SK-N-SH (cell line): ENCODE measurements at regions not wholly inside any gene's neighbourhood (a gene's known extent, or its start where the extent isn't known, plus 50 kb on each side); places are given as distances from the start of the nearest gene placed in this dataset.

Source experiments
- CTCF ChIA-PET: fragments of 300-600, 350-600 bp; formaldehyde crosslinking; extraction: SDS; loops from one replicate; lab custom pipeline; 2021; lab: Yijun Ruan, JAX
- POLR2A ChIA-PET: fragments of 350-600 bp; sonication (Branson Sonifier 250); formaldehyde crosslinking; extraction: SDS; loops from one replicate; lab custom pipeline; 2020; ENCODE audit warnings: antibody characterized with exemption, inconsistent platforms; lab: Yijun Ruan, JAX
- DNase-seq: peaks from one replicate; pipeline ENCODE4 v3.0.0; 2012
- H2AFZ ChIP-seq: fragments of 200-600 bp; sonication (generic); 2 replicates; pipeline ENCODE4 v1.8.1; 2016; ENCODE audit warnings: antibody characterized with exemption, mild to moderate bottlenecking, low read depth
- H3F3A ChIP-seq: fragments of 200-600 bp; sonication (generic); replicated peaks from 2 replicates; pipeline ENCODE3; 2016; ENCODE audit warnings: antibody characterized with exemption, mild to moderate bottlenecking; ENCODE audit not compliant: insufficient read depth
- H3K27ac ChIP-seq, 2 experiments: fragments of 200-500 bp in 1 of 2; fragments of 200-600 bp in 1 of 2; sonication (Bioruptor generic) in 1 of 2; sonication (generic), shearing (Covaris generic) in 1 of 2; 2 replicates each; pipeline versions ENCODE4 v1.5.1 to v1.6.1; 2014 to 2016; ENCODE audit warnings: low read depth in 2 of 2, inconsistent platforms in 1 of 2, low read length in 1 of 2, mild to moderate bottlenecking in 1 of 2, mixed read lengths in 1 of 2
- H3K27me3 ChIP-seq: fragments of 200-600 bp; sonication (generic), shearing (Covaris generic); 2 replicates; pipeline ENCODE4 v1.6.1; 2016; ENCODE audit warnings: mixed run types; ENCODE audit not compliant: insufficient read depth
- H3K36me3 ChIP-seq, 2 experiments: fragments of 200-500 bp in 1 of 2; fragments of 200-600 bp in 1 of 2; sonication (Bioruptor generic) in 1 of 2; sonication (generic) in 1 of 2; replicated peaks in 1 of 2; 2 replicates each; pipeline versions ENCODE3 to v1.5.1; 2014 to 2016; ENCODE audit warnings: low read length in 1 of 2, mild to moderate bottlenecking in 1 of 2; ENCODE audit not compliant: insufficient read depth in 2 of 2, control insufficient read depth in 1 of 2
- H3K4me1 ChIP-seq, 2 experiments: fragments of 200-500 bp in 1 of 2; fragments of 200-600 bp in 1 of 2; sonication (Bioruptor generic) in 1 of 2; sonication (generic), shearing (Covaris generic) in 1 of 2; 2 replicates each; pipeline versions ENCODE4 v1.5.1 to v1.6.1; 2014 to 2016; ENCODE audit warnings: low read depth in 1 of 2, low read length in 1 of 2, mixed run types in 1 of 2; ENCODE audit not compliant: insufficient read depth in 2 of 2, control insufficient read depth in 1 of 2
- H3K4me2 ChIP-seq: fragments of 200-600 bp; sonication (generic), shearing (Covaris generic); 2 replicates; pipeline ENCODE4 v1.6.1; 2017; ENCODE audit warnings: mixed run types
- H3K4me3 ChIP-seq, 2 experiments: fragments of 200-500 bp in 1 of 2; fragments of 200-600 bp in 1 of 2; sonication (Bioruptor generic) in 1 of 2; sonication (generic), shearing (Covaris generic) in 1 of 2; 2 replicates each; pipeline versions ENCODE4 v1.5.1 to v1.8.1; 2014 to 2016; ENCODE audit warnings: low read depth in 2 of 2, inconsistent platforms in 1 of 2, low read length in 1 of 2, mild to moderate bottlenecking in 1 of 2, mixed read lengths in 1 of 2, moderate library complexity in 1 of 2
- H3K79me2 ChIP-seq: fragments of 200-600 bp; sonication (generic); 2 replicates; pipeline ENCODE4 v1.8.1; 2017; ENCODE audit warnings: mild to moderate bottlenecking; ENCODE audit not compliant: insufficient read depth
- H3K9ac ChIP-seq: fragments of 200-600 bp; sonication (generic); 2 replicates; pipeline ENCODE4 v1.6.1; 2017; ENCODE audit warnings: mixed run types
- H3K9me2 ChIP-seq: fragments of 200-600 bp; sonication (generic); 2 replicates; pipeline ENCODE4 v1.6.1; 2017; ENCODE audit warnings: mixed run types
- H3K9me3 ChIP-seq: fragments of 200-600 bp; sonication (generic); 2 replicates; pipeline ENCODE4 v1.6.1; 2017; ENCODE audit warnings: mixed run types, mild to moderate bottlenecking, moderate library complexity
- H4K20me1 ChIP-seq: fragments of 200-600 bp; sonication (generic); 2 replicates; pipeline ENCODE4 v1.6.1; 2017; ENCODE audit warnings: mild to moderate bottlenecking, mixed run types; ENCODE audit not compliant: insufficient read depth
- EP300 ChIP-seq, 2 experiments: IDR thresholded peaks; 2 replicates each; pipeline versions ENCODE4 v1.4.0 to v1.6.1; 2012; ENCODE audit warnings: borderline replicate concordance in 1 of 2, low read depth in 1 of 2, low read length in 1 of 2
- FOXJ3 ChIP-seq: sonication (generic); formaldehyde crosslinking; IDR thresholded peaks from 2 replicates; pipeline ENCODE4 v1.5.1; 2020; ENCODE audit warnings: mild to moderate bottlenecking, missing genetic modification reagents
- GABPA ChIP-seq: IDR thresholded peaks from 2 replicates; pipeline ENCODE4 v1.4.0; 2012; ENCODE audit warnings: low read depth, mild to moderate bottlenecking
- JUND ChIP-seq: IDR thresholded peaks from 2 replicates; pipeline ENCODE4 v1.4.0; 2012
- MEF2A ChIP-seq: IDR thresholded peaks from 2 replicates; pipeline ENCODE4 v1.4.0; 2012; ENCODE audit warnings: low read depth, borderline replicate concordance
- MXI1 ChIP-seq: IDR thresholded peaks from 2 replicates; pipeline ENCODE4 v1.6.1; 2012; ENCODE audit warnings: mild to moderate bottlenecking, low read depth, low read length, improper control_type of control experiment
- NFIC ChIP-seq: IDR thresholded peaks from 2 replicates; pipeline ENCODE4 v1.4.0; 2012; ENCODE audit warnings: borderline replicate concordance
- POLR2AphosphoS5 ChIP-seq: IDR thresholded peaks from 2 replicates; pipeline ENCODE4 v1.6.1; 2012; ENCODE audit warnings: low read depth, low read length
- RCOR1 ChIP-seq: fragments of 150-350 bp; IDR thresholded peaks from 2 replicates; pipeline ENCODE4 v1.6.1; 2017; ENCODE audit warnings: antibody characterized with exemption, low read length
- RFX5 ChIP-seq: IDR thresholded peaks from 2 replicates; pipeline ENCODE4 v1.6.1; 2012; ENCODE audit warnings: mild to moderate bottlenecking, improper control_type of control experiment, low read length
- RXRA ChIP-seq: IDR thresholded peaks from 2 replicates; pipeline ENCODE4 v1.4.0; 2012; ENCODE audit warnings: low read depth, mild to moderate bottlenecking, borderline replicate concordance
- SIN3A ChIP-seq: IDR thresholded peaks from 2 replicates; pipeline ENCODE4 v1.6.1; 2012; ENCODE audit warnings: low read depth, mild to moderate bottlenecking, low read length, moderate library complexity, borderline replicate concordance
- TCF12 ChIP-seq: IDR thresholded peaks from 2 replicates; pipeline ENCODE4 v1.4.0; 2012
- YY1 ChIP-seq: IDR thresholded peaks from 2 replicates; pipeline ENCODE4 v1.4.0; 2012; ENCODE audit warnings: low read depth, mild to moderate bottlenecking
- WGBS: methylation state at CpG from one replicate; pipeline ENCODE4 v1.1.6; 2017; ENCODE audit warnings: low lambda C conversion rate; 5-methylcytosine and 5-hydroxymethylcytosine counted together
- TF ChIP-seq, protein P1 (sequence below): IDR thresholded peaks from 2 replicates; pipeline ENCODE4 v1.4.0; 2012; ENCODE audit warnings: low read depth, borderline replicate concordance
- TF ChIP-seq, protein P2 (sequence below): fragments of 150-350 bp; IDR thresholded peaks from 2 replicates; pipeline ENCODE4 v1.6.1; 2016; ENCODE audit warnings: mild to moderate bottlenecking, low read depth, low read length
- TF ChIP-seq, protein P3 (sequence below): fragments of 200-600 bp; sonication (generic); IDR thresholded peaks from 2 replicates; pipeline ENCODE4 v1.6.1; 2017; ENCODE audit warnings: antibody characterized with exemption, mild to moderate bottlenecking, moderate library complexity
- TF ChIP-seq, protein P4 (sequence below): fragments of 150-350 bp; IDR thresholded peaks from 2 replicates; pipeline ENCODE4 v1.6.1; 2017; ENCODE audit warnings: antibody characterized with exemption, low read length, low read depth, borderline replicate concordance
- TF ChIP-seq, protein P5 (sequence below): IDR thresholded peaks from 2 replicates; pipeline ENCODE4 v1.4.0; 2012; ENCODE audit warnings: low read depth
- TF ChIP-seq, protein P6 (sequence below): IDR thresholded peaks from 2 replicates; pipeline ENCODE4; 2012

DNA sequence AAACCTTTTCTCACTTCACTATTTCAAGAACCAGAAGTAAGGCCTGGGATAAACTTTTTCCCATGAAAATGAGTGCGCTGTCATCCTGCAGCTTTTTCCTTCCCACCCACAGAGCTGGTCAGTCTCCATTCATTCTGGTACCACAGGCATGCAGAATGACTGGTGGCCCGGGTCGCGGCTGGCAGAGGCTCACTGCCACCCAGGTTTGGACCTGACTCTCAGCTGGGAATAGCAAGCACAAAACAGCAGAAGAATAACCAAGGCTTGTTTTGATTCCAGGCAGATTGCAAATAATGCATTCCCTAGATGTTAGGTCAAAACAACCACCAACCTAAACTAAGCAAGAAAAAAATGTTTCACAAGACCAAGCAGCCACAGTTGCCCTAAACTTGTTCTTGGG is 190.5 kb upstream of the NRP1 start:
- H3K9me3 ChIP-seq: no peaks in the 10 kb centered on the region
- no peak overlapping the region for H3K4me2 ChIP-seq
- no peaks in the 10 kb centered on the region; a peak in 2 of 4 replicates for H3K4me1 ChIP-seq
- POLR2A ChIA-PET: no interaction called here
- H4K20me1 ChIP-seq: no peaks in the 10 kb centered on the region
- no peaks in the 10 kb centered on the region for H3K27me3 ChIP-seq
- TF ChIP-seq, protein P1, sequence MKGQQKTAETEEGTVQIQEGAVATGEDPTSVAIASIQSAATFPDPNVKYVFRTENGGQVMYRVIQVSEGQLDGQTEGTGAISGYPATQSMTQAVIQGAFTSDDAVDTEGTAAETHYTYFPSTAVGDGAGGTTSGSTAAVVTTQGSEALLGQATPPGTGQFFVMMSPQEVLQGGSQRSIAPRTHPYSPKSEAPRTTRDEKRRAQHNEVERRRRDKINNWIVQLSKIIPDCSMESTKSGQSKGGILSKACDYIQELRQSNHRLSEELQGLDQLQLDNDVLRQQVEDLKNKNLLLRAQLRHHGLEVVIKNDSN: no peak
- TF ChIP-seq RCOR1: no peak
- no peak for TF ChIP-seq POLR2AphosphoS5
- no peak for TF ChIP-seq YY1
- TF ChIP-seq NFIC: no peak
- TF ChIP-seq EP300 (IDR thresholded peaks at IDR 0.05; ENCODE audit: borderline replicate concordance in 1 of 2, low read depth in 1 of 2, low read length in 1 of 2): no peak
- TF ChIP-seq, protein P2, sequence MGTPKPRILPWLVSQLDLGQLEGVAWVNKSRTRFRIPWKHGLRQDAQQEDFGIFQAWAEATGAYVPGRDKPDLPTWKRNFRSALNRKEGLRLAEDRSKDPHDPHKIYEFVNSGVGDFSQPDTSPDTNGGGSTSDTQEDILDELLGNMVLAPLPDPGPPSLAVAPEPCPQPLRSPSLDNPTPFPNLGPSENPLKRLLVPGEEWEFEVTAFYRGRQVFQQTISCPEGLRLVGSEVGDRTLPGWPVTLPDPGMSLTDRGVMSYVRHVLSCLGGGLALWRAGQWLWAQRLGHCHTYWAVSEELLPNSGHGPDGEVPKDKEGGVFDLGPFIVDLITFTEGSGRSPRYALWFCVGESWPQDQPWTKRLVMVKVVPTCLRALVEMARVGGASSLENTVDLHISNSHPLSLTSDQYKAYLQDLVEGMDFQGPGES: no peak
- TF ChIP-seq TCF12: no peak
- no peak for TF ChIP-seq RXRA
- no peak for TF ChIP-seq MEF2A
- TF ChIP-seq JUND: no peak
- TF ChIP-seq GABPA: no peak
- TF ChIP-seq, protein P3, sequence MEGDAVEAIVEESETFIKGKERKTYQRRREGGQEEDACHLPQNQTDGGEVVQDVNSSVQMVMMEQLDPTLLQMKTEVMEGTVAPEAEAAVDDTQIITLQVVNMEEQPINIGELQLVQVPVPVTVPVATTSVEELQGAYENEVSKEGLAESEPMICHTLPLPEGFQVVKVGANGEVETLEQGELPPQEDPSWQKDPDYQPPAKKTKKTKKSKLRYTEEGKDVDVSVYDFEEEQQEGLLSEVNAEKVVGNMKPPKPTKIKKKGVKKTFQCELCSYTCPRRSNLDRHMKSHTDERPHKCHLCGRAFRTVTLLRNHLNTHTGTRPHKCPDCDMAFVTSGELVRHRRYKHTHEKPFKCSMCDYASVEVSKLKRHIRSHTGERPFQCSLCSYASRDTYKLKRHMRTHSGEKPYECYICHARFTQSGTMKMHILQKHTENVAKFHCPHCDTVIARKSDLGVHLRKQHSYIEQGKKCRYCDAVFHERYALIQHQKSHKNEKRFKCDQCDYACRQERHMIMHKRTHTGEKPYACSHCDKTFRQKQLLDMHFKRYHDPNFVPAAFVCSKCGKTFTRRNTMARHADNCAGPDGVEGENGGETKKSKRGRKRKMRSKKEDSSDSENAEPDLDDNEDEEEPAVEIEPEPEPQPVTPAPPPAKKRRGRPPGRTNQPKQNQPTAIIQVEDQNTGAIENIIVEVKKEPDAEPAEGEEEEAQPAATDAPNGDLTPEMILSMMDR: no peak
- TF ChIP-seq, protein P4, sequence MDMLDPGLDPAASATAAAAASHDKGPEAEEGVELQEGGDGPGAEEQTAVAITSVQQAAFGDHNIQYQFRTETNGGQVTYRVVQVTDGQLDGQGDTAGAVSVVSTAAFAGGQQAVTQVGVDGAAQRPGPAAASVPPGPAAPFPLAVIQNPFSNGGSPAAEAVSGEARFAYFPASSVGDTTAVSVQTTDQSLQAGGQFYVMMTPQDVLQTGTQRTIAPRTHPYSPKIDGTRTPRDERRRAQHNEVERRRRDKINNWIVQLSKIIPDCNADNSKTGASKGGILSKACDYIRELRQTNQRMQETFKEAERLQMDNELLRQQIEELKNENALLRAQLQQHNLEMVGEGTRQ: no peak
- TF ChIP-seq MXI1: no peak
- TF ChIP-seq, protein P5, sequence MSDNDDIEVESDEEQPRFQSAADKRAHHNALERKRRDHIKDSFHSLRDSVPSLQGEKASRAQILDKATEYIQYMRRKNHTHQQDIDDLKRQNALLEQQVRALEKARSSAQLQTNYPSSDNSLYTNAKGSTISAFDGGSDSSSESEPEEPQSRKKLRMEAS: no peak
- TF ChIP-seq SIN3A: no peak
- no peak for TF ChIP-seq FOXJ3
- TF ChIP-seq, protein P6, sequence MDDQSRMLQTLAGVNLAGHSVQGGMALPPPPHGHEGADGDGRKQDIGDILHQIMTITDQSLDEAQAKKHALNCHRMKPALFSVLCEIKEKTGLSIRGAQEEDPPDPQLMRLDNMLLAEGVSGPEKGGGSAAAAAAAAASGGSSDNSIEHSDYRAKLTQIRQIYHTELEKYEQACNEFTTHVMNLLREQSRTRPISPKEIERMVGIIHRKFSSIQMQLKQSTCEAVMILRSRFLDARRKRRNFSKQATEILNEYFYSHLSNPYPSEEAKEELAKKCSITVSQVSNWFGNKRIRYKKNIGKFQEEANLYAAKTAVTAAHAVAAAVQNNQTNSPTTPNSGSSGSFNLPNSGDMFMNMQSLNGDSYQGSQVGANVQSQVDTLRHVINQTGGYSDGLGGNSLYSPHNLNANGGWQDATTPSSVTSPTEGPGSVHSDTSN: no peak
- TF ChIP-seq RFX5: no peak
- no peaks in the 10 kb centered on the region for H3K79me2 ChIP-seq
- H3K9me2 ChIP-seq: no peaks in the 10 kb centered on the region
- 82% methylated on average over 4 of the region's 4 CpGs for WGBS
- DNase-seq: no peak
- no peak overlapping the region for H2AFZ ChIP-seq
- no peak overlapping the region; a peak in 1 of 4 replicates for H3K27ac ChIP-seq
- no peaks in the 10 kb centered on the region for H3K36me3 ChIP-seq
- H3K9ac ChIP-seq: no peak overlapping the region
- CTCF ChIA-PET: no interaction called here
- no peaks in the 10 kb centered on the region for H3F3A ChIP-seq
- H3K4me3 ChIP-seq: no peak overlapping the region
